ENCODE measurements at regions not wholly inside any gene's neighbourhood (a gene's known extent, or its start where the extent isn't known, plus 50 kb on each side); places are given as distances from the start of the nearest gene placed in this dataset.

GRCh38 chr1:87583459-87583858 is 254.8 kb downstream of the LMO4 start:
- no peak for TF ChIP-seq CTCF (conservative IDR thresholded peaks at IDR 0.05)
- no peak for TF ChIP-seq ZFX (IDR thresholded peaks at IDR 0.05)

Data from C4-2B (cell line).